Lower leg skin (tissue), 4 donors: ENCODE measurements at regions not wholly inside any gene's neighbourhood (a gene's known extent, or its start where the extent isn't known, plus 50 kb on each side); places are given as distances from the start of the nearest gene placed in this dataset.
A peak's percentile ranks its signal among the peaks of the same experiment; 100 is the strongest.

Source experiments
- DNase-seq, 2 donors: peaks; one replicate each; pipeline ENCODE4 v3.0.0-alpha.2; 2019; ENCODE audit warnings: low spot score in 2 of 2
- H3K4me3 ChIP-seq: fragments of 200-600 bp; sonication (generic); 2 replicates; pipeline ENCODE4 v1.5.1; 2017; ENCODE audit warnings: mild to moderate bottlenecking, low read depth; ENCODE audit not compliant: poor library complexity, severe bottlenecking
- POLR2A ChIP-seq, 2 donors: fragments of 450-650 bp; IDR thresholded peaks; one replicate each; pipeline ENCODE4 v1.6.1; 2016 to 2017; ENCODE audit warnings: antibody characterized with exemption in 2 of 2, mild to moderate bottlenecking in 1 of 2, moderate library complexity in 1 of 2
- WGBS, 2 donors: methylation state at CpG; one replicate each; pipeline ENCODE4 v1.1.5; 2018; 5-methylcytosine and 5-hydroxymethylcytosine counted together
- intact Hi-C: fragments of 100-400 bp; cut with DNase I; formaldehyde crosslinking; loops from one replicate; pipeline ENCODE4 v1.15.0; 2023; ENCODE audit warnings: low total_unique reads
- TF ChIP-seq, protein P1 (sequence below), 3 donors: fragments of 450-650 bp; IDR thresholded peaks; one replicate each; pipeline ENCODE4 v1.5.1; 2016; ENCODE audit warnings: antibody characterized with exemption in 3 of 3, mild to moderate bottlenecking in 3 of 3, moderate library complexity in 2 of 3

DNA sequence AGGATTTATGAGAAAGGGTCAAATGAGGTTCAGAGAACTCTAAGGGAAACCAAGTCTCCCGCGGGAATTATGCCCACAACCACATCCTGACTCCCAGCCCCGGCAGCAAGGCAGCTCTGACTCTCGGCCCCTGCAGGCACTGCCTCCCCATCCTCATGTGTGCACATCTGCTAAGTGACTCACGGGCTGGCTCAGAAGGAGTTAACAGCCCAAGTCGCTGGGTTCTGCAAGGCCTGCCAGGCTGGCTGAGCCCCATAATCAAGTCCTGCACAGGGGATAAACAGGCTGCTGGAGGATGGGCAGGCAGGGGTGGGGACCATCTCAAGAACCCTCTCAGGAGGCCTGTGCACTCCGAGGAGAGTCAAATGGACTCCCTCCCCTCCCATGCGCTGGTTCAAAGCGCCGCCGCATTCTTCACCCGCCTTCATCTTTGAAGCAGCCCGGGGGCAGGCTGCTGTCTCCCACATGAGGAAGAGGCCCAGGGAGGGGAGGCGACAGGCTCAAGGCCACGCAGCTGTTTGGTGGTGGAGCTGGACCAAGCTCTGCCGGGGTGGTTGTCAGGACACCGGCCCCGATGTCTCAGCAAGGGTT lies 344.3 kb downstream of the MATN1 start:
- DNase-seq: peak in 1 of 2 donors; percentile 79
- WGBS, 2 donors: 12 to 17% methylated on average over 18 of the region's 18 CpGs
- intact Hi-C loops: no loop called here
- no peak for TF ChIP-seq POLR2A (IDR thresholded peaks at IDR 0.05)
- TF ChIP-seq, protein P1, sequence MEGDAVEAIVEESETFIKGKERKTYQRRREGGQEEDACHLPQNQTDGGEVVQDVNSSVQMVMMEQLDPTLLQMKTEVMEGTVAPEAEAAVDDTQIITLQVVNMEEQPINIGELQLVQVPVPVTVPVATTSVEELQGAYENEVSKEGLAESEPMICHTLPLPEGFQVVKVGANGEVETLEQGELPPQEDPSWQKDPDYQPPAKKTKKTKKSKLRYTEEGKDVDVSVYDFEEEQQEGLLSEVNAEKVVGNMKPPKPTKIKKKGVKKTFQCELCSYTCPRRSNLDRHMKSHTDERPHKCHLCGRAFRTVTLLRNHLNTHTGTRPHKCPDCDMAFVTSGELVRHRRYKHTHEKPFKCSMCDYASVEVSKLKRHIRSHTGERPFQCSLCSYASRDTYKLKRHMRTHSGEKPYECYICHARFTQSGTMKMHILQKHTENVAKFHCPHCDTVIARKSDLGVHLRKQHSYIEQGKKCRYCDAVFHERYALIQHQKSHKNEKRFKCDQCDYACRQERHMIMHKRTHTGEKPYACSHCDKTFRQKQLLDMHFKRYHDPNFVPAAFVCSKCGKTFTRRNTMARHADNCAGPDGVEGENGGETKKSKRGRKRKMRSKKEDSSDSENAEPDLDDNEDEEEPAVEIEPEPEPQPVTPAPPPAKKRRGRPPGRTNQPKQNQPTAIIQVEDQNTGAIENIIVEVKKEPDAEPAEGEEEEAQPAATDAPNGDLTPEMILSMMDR (IDR thresholded peaks at IDR 0.05): no peak
- H3K4me3 ChIP-seq: no peak overlapping the region

DNA sequence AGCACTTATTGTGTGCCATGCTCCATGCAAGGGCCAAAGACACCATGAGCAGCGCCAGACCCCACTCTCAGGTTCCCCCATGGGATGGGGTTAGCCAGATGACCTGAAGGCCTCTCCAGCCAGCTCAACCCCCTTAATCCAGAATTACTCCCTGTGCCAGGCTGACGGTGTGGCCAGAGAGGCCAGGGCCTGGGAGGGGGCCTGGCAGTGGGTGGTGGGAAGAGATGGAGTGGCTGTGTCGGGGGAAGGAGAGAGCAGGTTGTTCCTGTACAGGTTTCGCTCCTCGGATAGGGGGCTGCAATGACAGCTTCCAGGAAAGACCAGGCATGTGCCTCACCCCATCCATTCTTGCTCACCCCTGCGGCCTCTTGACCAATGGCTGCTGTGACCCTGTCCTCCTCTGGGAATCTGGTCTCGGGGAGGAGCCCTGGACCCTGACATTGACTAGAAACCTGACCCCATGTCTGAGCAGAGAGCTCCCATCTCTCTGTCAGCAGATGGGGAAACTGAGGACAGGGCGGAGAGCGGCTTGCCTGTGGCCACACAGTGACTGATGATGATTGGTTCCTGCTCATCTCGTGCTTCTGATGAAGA lies 345.3 kb downstream of the MATN1 start:
- WGBS, 2 donors: 77 to 78% methylated on average over 8 to 9 of the region's 10 CpGs
- intact Hi-C loops: no loop called here
- H3K4me3 ChIP-seq: no peak overlapping the region
- DNase-seq: peak in 1 of 2 donors; percentile 60
- TF ChIP-seq, protein P1 (IDR thresholded peaks at IDR 0.05): no peak
- no peak for TF ChIP-seq POLR2A (IDR thresholded peaks at IDR 0.05)

DNA sequence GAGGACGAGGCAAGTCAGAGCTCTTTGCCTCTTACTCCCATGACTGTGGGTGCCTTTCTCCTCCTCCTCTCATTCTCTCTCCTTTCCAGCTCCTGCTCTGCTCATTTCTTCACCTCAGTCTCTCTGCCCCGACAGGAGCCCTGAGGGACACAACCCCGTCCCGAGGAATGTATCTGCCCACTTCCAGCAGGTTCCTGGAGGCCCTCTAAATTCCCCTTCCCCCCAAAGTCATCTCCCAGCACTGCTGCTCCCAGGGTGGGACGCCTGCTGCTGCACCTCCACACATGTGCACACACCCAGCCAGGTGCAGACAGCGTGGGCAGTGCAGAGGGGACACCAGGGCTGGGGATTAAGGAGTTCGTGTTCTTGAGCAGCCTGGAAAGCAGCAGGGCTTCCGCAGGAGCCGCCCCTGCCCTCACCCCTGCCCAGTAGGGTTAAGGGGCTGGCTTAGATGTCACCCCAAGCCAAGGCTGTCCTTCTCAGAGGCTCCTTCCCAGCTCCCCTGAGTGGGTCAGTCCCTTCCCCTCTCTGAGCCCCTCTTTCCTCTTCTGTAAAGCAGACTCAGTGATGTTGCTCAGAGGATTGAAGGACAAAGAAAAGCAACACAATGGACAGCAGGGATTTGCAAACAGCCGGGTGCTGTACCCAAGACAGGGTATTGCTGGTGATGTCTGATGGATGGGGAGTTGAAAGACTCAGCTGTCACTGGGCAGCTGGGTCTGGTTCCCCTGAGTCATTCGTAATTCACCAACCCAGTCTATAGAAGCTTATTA lies 346.0 kb downstream of the MATN1 start:
- peak in 1 of 2 donors; percentile 56 for DNase-seq
- H3K4me3 ChIP-seq: no peak overlapping the region
- intact Hi-C loops: no loop called here
- 53 to 62% methylated on average over 11 of the region's 11 CpGs for WGBS, 2 donors
- TF ChIP-seq POLR2A (IDR thresholded peaks at IDR 0.05): no peak
- TF ChIP-seq, protein P1 (IDR thresholded peaks at IDR 0.05): no peak

DNA sequence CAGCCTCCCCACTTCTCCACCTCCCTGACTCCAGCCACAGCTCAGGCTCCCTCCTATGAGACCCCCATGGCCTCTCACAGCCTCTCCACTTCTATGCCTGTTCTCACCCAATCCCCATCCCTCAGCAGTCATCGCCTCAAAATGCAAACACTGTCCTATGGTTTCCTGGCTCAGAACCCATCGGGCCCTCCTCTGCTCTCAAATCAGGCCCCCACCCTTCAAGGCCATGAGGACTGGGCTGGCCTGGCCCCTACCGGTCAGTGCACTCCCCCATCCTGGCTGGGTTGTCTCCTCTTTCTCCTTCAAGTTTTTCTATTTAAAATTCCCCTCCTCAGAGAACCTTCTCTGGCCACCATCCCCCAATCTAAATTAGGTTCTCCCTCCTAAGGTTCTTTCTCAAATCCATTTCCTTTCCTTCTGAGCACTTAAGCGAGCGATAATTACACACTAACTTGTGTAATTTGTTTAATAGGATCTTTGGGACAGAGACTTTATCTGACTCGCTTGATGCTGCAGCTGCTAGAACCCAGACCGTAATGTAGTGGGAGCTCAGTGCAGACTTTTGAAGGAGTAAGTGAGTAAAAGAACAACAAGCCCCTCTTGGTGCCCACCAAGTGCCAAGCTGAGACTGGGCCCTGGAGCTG lies 347.2 kb downstream of the MATN1 start:
- TF ChIP-seq POLR2A (IDR thresholded peaks at IDR 0.05): no peak
- TF ChIP-seq, protein P1 (IDR thresholded peaks at IDR 0.05): no peak
- no peak overlapping the region for H3K4me3 ChIP-seq
- 75 to 76% methylated on average over 7 of the region's 7 CpGs for WGBS, 2 donors
- DNase-seq: peak in 1 of 2 donors; percentile 58
- intact Hi-C loops: no loop called here

DNA sequence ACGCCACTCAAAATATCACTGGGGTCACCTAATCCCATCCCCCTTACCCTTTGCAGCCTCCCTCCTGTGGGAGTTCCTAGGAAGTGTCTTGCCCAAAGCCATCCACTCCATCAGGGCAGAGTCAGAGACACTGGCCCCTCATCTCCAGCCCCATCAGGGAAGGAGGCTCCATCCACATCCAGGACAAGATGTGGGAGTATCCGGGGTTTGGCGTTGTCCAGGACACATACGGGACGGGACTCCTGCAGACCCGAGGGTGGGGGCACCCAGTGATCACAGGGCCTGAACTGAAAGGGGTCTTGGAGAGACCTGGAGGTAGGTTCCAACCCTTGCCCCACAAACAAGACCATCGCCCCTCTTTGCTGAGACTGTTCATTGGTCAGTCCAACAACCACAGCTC lies 348.2 kb downstream of the MATN1 start:
- intact Hi-C loops: no loop called here
- DNase-seq: peak in 1 of 2 donors; percentile 50
- no peak overlapping the region for H3K4me3 ChIP-seq
- TF ChIP-seq POLR2A (IDR thresholded peaks at IDR 0.05): no peak
- TF ChIP-seq, protein P1 (IDR thresholded peaks at IDR 0.05): no peak
- WGBS, 2 donors: 72 to 77% methylated on average over 7 of the region's 7 CpGs
